Activated CD4-positive, alpha-beta T cell treated with anti-CD3 and anti-CD28 coated beads, Interleukin-2, amount 10 ng/mL, durations not matched to agents 24 days and 14 days (primary cell): ENCODE measurements at regions not wholly inside any gene's neighbourhood (a gene's known extent, or its start where the extent isn't known, plus 50 kb on each side); places are given as distances from the start of the nearest gene placed in this dataset.

Source experiments
- DNase-seq: peaks from one replicate; pipeline ENCODE4 v3.0.0; 2022
- H3K27ac Mint-ChIP-seq: one replicate; pipeline ENCODE4 v1.8.0; 2022; ENCODE audit warnings: mild to moderate bottlenecking, mixed read lengths
- H3K27me3 Mint-ChIP-seq: one replicate; pipeline ENCODE4 v1.8.0; 2022; ENCODE audit warnings: mixed read lengths
- H3K36me3 Mint-ChIP-seq: one replicate; pipeline ENCODE4 v1.8.0; 2022; ENCODE audit warnings: low read depth, mild to moderate bottlenecking, mixed read lengths
- H3K4me1 Mint-ChIP-seq: one replicate; pipeline ENCODE4 v1.8.0; 2021; ENCODE audit warnings: mixed read lengths
- H3K4me3 Mint-ChIP-seq: one replicate; pipeline ENCODE4 v1.8.0; 2022; ENCODE audit warnings: mild to moderate bottlenecking, moderate library complexity, mixed read lengths
- H3K9me3 Mint-ChIP-seq: one replicate; pipeline ENCODE4 v1.8.0; 2021; ENCODE audit warnings: mixed read lengths
- intact Hi-C: fragments of 100-400 bp; cut with micrococcal nuclease; formaldehyde crosslinking; loops from one replicate; pipeline ENCODE4 v1.15.1; 2023

GRCh38 chr1:90835661-90836344 is 118.7 kb upstream of the BARHL2 start:
- Mint-ChIP-seq H3K9me3 (peaks cover 16% of the 10 kb centered on the region), H3K4me1 (peaks cover 11% of the 10 kb centered on the region), H3K36me3 (no peaks in the 10 kb centered on the region), H3K27ac (no peak overlapping the region), H3K27me3 (peaks cover 90% of the 10 kb centered on the region), H3K4me3 (peak overlapping the region; percentile 3)
- intact Hi-C loops = loop anchor here (2.0 kb wide), 1 partner anchor 115 kb away; no protein-coding TSS in a partner anchor
- DNase-seq = no peak

GRCh38 chr1:90834886-90835660 is 118.0 kb upstream of the BARHL2 start:
- no peak overlapping the region for H3K27ac Mint-ChIP-seq
- H3K36me3 Mint-ChIP-seq = no peaks in the 10 kb centered on the region
- H3K4me3 Mint-ChIP-seq = no peak overlapping the region
- no peak for DNase-seq
- H3K4me1 Mint-ChIP-seq = peaks cover 11% of the 10 kb centered on the region
- peaks cover 89% of the 10 kb centered on the region for H3K27me3 Mint-ChIP-seq
- intact Hi-C loops = loop anchor here (2.0 to 5.0 kb wide), 2 partner anchors 114 to 128 kb away; no protein-coding TSS in a partner anchor
- H3K9me3 Mint-ChIP-seq = peaks cover 11% of the 10 kb centered on the region

- H3K27ac Mint-ChIP-seq = peak overlapping the region; percentile 12
These were observed 117.3 kb upstream of the BARHL2 start for GRCh38 chr1:90834354-90834885.

GRCh38 chr1:90833466-90834110 is 116.5 kb upstream of the BARHL2 start:
- peaks cover 9% of the 10 kb centered on the region for H3K4me1 Mint-ChIP-seq
- H3K27me3 Mint-ChIP-seq = peaks cover 84% of the 10 kb centered on the region
- H3K9me3 Mint-ChIP-seq = peaks cover 8% of the 10 kb centered on the region
- no peak for DNase-seq
- H3K4me3 Mint-ChIP-seq = no peak overlapping the region
- no peaks in the 10 kb centered on the region for H3K36me3 Mint-ChIP-seq
- intact Hi-C loops = loop anchor here (2.0 to 5.0 kb wide), 2 partner anchors 113 to 126 kb away; no protein-coding TSS in a partner anchor
- H3K27ac Mint-ChIP-seq = peak overlapping the region; percentile 12

More at GRCh38 chr1:90834354-90834885, 117.3 kb upstream of the BARHL2 start:
- Mint-ChIP-seq H3K9me3 (peaks cover 8% of the 10 kb centered on the region), H3K4me3 (no peak overlapping the region), H3K27me3 (peaks cover 87% of the 10 kb centered on the region), H3K4me1 (peaks cover 10% of the 10 kb centered on the region), H3K36me3 (no peaks in the 10 kb centered on the region)
- DNase-seq = no peak
- intact Hi-C loops = loop anchor here (2.0 to 5.0 kb wide), 2 partner anchors 114 to 127 kb away; no protein-coding TSS in a partner anchor

- Mint-ChIP-seq H3K9me3 (peaks cover 8% of the 10 kb centered on the region), H3K4me1 (peaks cover 9% of the 10 kb centered on the region), H3K27me3 (peaks cover 84% of the 10 kb centered on the region), H3K4me3 (no peak overlapping the region), H3K36me3 (no peaks in the 10 kb centered on the region), H3K27ac (no peak overlapping the region)
- DNase-seq = no peak
- intact Hi-C loops = loop anchor here (5.0 kb wide), 1 partner anchor 125 kb away; no protein-coding TSS in a partner anchor
These were observed 114.8 kb upstream of the BARHL2 start for GRCh38 chr1:90831910-90832309.

- Mint-ChIP-seq H3K4me3 (no peak overlapping the region), H3K27me3 (peaks cover 48% of the 10 kb centered on the region), H3K4me1 (no peaks in the 10 kb centered on the region), H3K27ac (no peak overlapping the region), H3K36me3 (no peaks in the 10 kb centered on the region), H3K9me3 (no peaks in the 10 kb centered on the region)
- intact Hi-C loops = no loop called here
- DNase-seq = no peak
These were observed 109.7 kb upstream of the BARHL2 start for GRCh38 chr1:90826834-90827233.

- H3K27ac Mint-ChIP-seq = no peak overlapping the region
- no peaks in the 10 kb centered on the region for H3K4me1 Mint-ChIP-seq
- no peaks in the 10 kb centered on the region for H3K36me3 Mint-ChIP-seq
- DNase-seq = no peak
- peaks cover 40% of the 10 kb centered on the region for H3K27me3 Mint-ChIP-seq
- no peak overlapping the region for H3K4me3 Mint-ChIP-seq
- H3K9me3 Mint-ChIP-seq = no peaks in the 10 kb centered on the region
- intact Hi-C loops = no loop called here
These were observed 108.9 kb upstream of the BARHL2 start for GRCh38 chr1:90826024-90826423.

GRCh38 chr1:90824551-90824950 is 107.4 kb upstream of the BARHL2 start:
- intact Hi-C loops = no loop called here
- H3K36me3 Mint-ChIP-seq = no peaks in the 10 kb centered on the region
- H3K27ac Mint-ChIP-seq = no peak overlapping the region
- DNase-seq = no peak
- peaks cover 29% of the 10 kb centered on the region for H3K27me3 Mint-ChIP-seq
- no peak overlapping the region for H3K4me3 Mint-ChIP-seq
- H3K4me1 Mint-ChIP-seq = no peaks in the 10 kb centered on the region
- H3K9me3 Mint-ChIP-seq = no peaks in the 10 kb centered on the region

GRCh38 chr1:90823686-90824085 is 106.6 kb upstream of the BARHL2 start:
- H3K27me3 Mint-ChIP-seq = peaks cover 24% of the 10 kb centered on the region
- H3K4me1 Mint-ChIP-seq = no peaks in the 10 kb centered on the region
- DNase-seq = no peak
- H3K36me3 Mint-ChIP-seq = no peaks in the 10 kb centered on the region
- H3K9me3 Mint-ChIP-seq = no peaks in the 10 kb centered on the region
- H3K27ac Mint-ChIP-seq = no peak overlapping the region
- no peak overlapping the region for H3K4me3 Mint-ChIP-seq
- intact Hi-C loops = no loop called here

- intact Hi-C loops = no loop called here
- DNase-seq = no peak
- Mint-ChIP-seq H3K4me1 (no peaks in the 10 kb centered on the region), H3K27ac (no peak overlapping the region), H3K36me3 (no peaks in the 10 kb centered on the region), H3K27me3 (peaks cover 12% of the 10 kb centered on the region), H3K9me3 (no peaks in the 10 kb centered on the region), H3K4me3 (no peak overlapping the region)
These were observed 104.8 kb upstream of the BARHL2 start for GRCh38 chr1:90821788-90822359.

- no peaks in the 10 kb centered on the region for H3K9me3 Mint-ChIP-seq
- DNase-seq = no peak
- intact Hi-C loops = no loop called here
- no peak overlapping the region for H3K27ac Mint-ChIP-seq
- H3K4me3 Mint-ChIP-seq = no peak overlapping the region
- no peaks in the 10 kb centered on the region for H3K4me1 Mint-ChIP-seq
- H3K36me3 Mint-ChIP-seq = no peaks in the 10 kb centered on the region
- H3K27me3 Mint-ChIP-seq = peaks cover 8% of the 10 kb centered on the region
These were observed 104.2 kb upstream of the BARHL2 start for GRCh38 chr1:90821152-90821787.

GRCh38 chr1:90820745-90821144 is 103.6 kb upstream of the BARHL2 start:
- peaks cover 8% of the 10 kb centered on the region for H3K27me3 Mint-ChIP-seq

GRCh38 chr1:90817399-90817798 is 100.3 kb upstream of the BARHL2 start:
- Mint-ChIP-seq H3K4me1 (no peaks in the 10 kb centered on the region), H3K27me3 (peaks cover 5% of the 10 kb centered on the region), H3K4me3 (no peak overlapping the region), H3K27ac (no peak overlapping the region), H3K9me3 (no peaks in the 10 kb centered on the region), H3K36me3 (no peaks in the 10 kb centered on the region)
- intact Hi-C loops = no loop called here
- no peak for DNase-seq

More at GRCh38 chr1:90820745-90821144, 103.6 kb upstream of the BARHL2 start:
- Mint-ChIP-seq H3K4me3 (no peak overlapping the region), H3K27ac (no peak overlapping the region), H3K9me3 (no peaks in the 10 kb centered on the region), H3K4me1 (no peaks in the 10 kb centered on the region), H3K36me3 (no peaks in the 10 kb centered on the region)
- intact Hi-C loops = no loop called here
- no peak for DNase-seq
